Mesodermal cell (in vitro differentiated cells): ENCODE measurements at regions not wholly inside any gene's neighbourhood (a gene's known extent, or its start where the extent isn't known, plus 50 kb on each side); places are given as distances from the start of the nearest gene placed in this dataset.

Source experiments
- H3K27ac ChIP-seq: 2 replicates; pipeline ENCODE4 v1.7.0; 2013; ENCODE audit warnings: mild to moderate bottlenecking, low read depth, low read length, moderate library complexity; ENCODE audit not compliant: severe bottlenecking
- H3K36me3 ChIP-seq: 2 replicates; pipeline ENCODE4 v1.7.1; 2013; ENCODE audit warnings: mild to moderate bottlenecking, low read length, moderate library complexity; ENCODE audit not compliant: control insufficient read depth, insufficient read depth
- H3K4me1 ChIP-seq: one replicate; pipeline ENCODE4 v1.7.1; 2013; ENCODE audit warnings: mild to moderate bottlenecking, low read length; ENCODE audit not compliant: insufficient read depth, control insufficient read depth, poor library complexity, severe bottlenecking
- H3K4me3 ChIP-seq: 2 replicates; pipeline ENCODE4 v1.7.0; 2013; ENCODE audit warnings: low read length, control low read depth, mild to moderate bottlenecking; ENCODE audit not compliant: insufficient read depth, poor library complexity, severe bottlenecking; ENCODE audit errors: extremely low read depth
- H3K9me3 ChIP-seq: 2 replicates; pipeline ENCODE4 v1.7.1; 2013; ENCODE audit warnings: mild to moderate bottlenecking, low read length, moderate library complexity; ENCODE audit not compliant: control insufficient read depth
- WGBS, 2 experiments: methylation state at CpG; one replicate each; pipeline ENCODE4 v1.1.5; 2013; ENCODE audit warnings: missing lambda C conversion rate in 2 of 2; ENCODE audit not compliant: insufficient coverage in 2 of 2; 5-methylcytosine and 5-hydroxymethylcytosine counted together

GRCh38 chr18:57243624-57244179, 96.8 kb downstream of the BOD1L2 start:
- peaks cover 7% of the 10 kb centered on the region for H3K4me1 ChIP-seq
- no peaks in the 10 kb centered on the region for H3K9me3 ChIP-seq
- no peak overlapping the region for H3K27ac ChIP-seq
- no peaks in the 10 kb centered on the region for H3K36me3 ChIP-seq
- H3K4me3 ChIP-seq: no peak overlapping the region
- 95% methylated on average over 4 to 5 of the region's 8 CpGs for WGBS, 2 experiments

- 79% methylated on average over 2 of the region's 7 CpGs; no CpG with 5 or more reads in 1 of the 2 experiments for WGBS, 2 experiments
- H3K4me1 ChIP-seq: no peaks in the 10 kb centered on the region
- no peak overlapping the region for H3K4me3 ChIP-seq
- no peaks in the 10 kb centered on the region for H3K36me3 ChIP-seq
- no peak overlapping the region for H3K27ac ChIP-seq
- H3K9me3 ChIP-seq: no peaks in the 10 kb centered on the region
Measured at GRCh38 chr18:57249179-57249578, 102.3 kb downstream of the BOD1L2 start.

- 100% methylated on average over 1 of the region's 3 CpGs for WGBS, 2 experiments
- Histone ChIP-seq H3K36me3 (no peaks in the 10 kb centered on the region), H3K9me3 (no peaks in the 10 kb centered on the region), H3K4me3 (no peak overlapping the region), H3K27ac (no peak overlapping the region), H3K4me1 (no peaks in the 10 kb centered on the region)
Measured at GRCh38 chr18:57249883-57250282, 102.5 kb upstream of the ST8SIA3 start.

GRCh38 chr18:57251747-57252146, 100.6 kb upstream of the ST8SIA3 start:
- Histone ChIP-seq H3K27ac (no peak overlapping the region), H3K4me3 (no peak overlapping the region), H3K4me1 (no peaks in the 10 kb centered on the region), H3K9me3 (no peaks in the 10 kb centered on the region), H3K36me3 (no peaks in the 10 kb centered on the region)
- WGBS, 2 experiments: 88 to 100% methylated on average over 1 to 3 of the region's 3 CpGs

- no peaks in the 10 kb centered on the region for H3K4me1 ChIP-seq
- no peaks in the 10 kb centered on the region for H3K9me3 ChIP-seq
- no peak overlapping the region for H3K27ac ChIP-seq
- 88 to 95% methylated on average over 5 of the region's 9 CpGs for WGBS, 2 experiments
- H3K4me3 ChIP-seq: no peak overlapping the region
- no peaks in the 10 kb centered on the region for H3K36me3 ChIP-seq
Measured at GRCh38 chr18:57253903-57254302, 98.5 kb upstream of the ST8SIA3 start.

GRCh38 chr18:57258131-57258777, 94.1 kb upstream of the ST8SIA3 start:
- Histone ChIP-seq H3K9me3 (no peaks in the 10 kb centered on the region), H3K27ac (no peak overlapping the region), H3K4me3 (no peak overlapping the region), H3K36me3 (no peaks in the 10 kb centered on the region), H3K4me1 (no peaks in the 10 kb centered on the region)
- 77 to 100% methylated on average over 3 to 6 of the region's 6 CpGs for WGBS, 2 experiments

GRCh38 chr18:57267368-57267925, 84.9 kb upstream of the ST8SIA3 start:
- WGBS, 2 experiments: 63 to 89% methylated on average over 2 of the region's 4 CpGs
- H3K9me3 ChIP-seq: no peaks in the 10 kb centered on the region
- H3K4me3 ChIP-seq: no peak overlapping the region
- H3K27ac ChIP-seq: no peak overlapping the region
- no peaks in the 10 kb centered on the region for H3K4me1 ChIP-seq
- H3K36me3 ChIP-seq: no peaks in the 10 kb centered on the region

- H3K27ac ChIP-seq: no peak overlapping the region
Measured at GRCh38 chr18:57269756-57270155, 82.6 kb upstream of the ST8SIA3 start.

GRCh38 chr18:57270156-57270555, 82.2 kb upstream of the ST8SIA3 start:
- Histone ChIP-seq H3K36me3 (no peaks in the 10 kb centered on the region), H3K4me1 (no peaks in the 10 kb centered on the region), H3K27ac (no peak overlapping the region), H3K9me3 (no peaks in the 10 kb centered on the region), H3K4me3 (no peak overlapping the region)
- WGBS, 2 experiments: 67% methylated on average over 1 of the region's 3 CpGs; no CpG with 5 or more reads in 1 of the 2 experiments

More at GRCh38 chr18:57269756-57270155, 82.6 kb upstream of the ST8SIA3 start:
- Histone ChIP-seq H3K4me3 (no peak overlapping the region), H3K9me3 (no peaks in the 10 kb centered on the region), H3K36me3 (no peaks in the 10 kb centered on the region), H3K4me1 (no peaks in the 10 kb centered on the region)
- 100% methylated on average over 1 of the region's 3 CpGs; no CpG with 5 or more reads in 1 of the 2 experiments for WGBS, 2 experiments

- H3K9me3 ChIP-seq: no peaks in the 10 kb centered on the region
- H3K4me1 ChIP-seq: no peaks in the 10 kb centered on the region
- no peak overlapping the region for H3K27ac ChIP-seq
- WGBS, 2 experiments: 96 to 100% methylated on average over 2 of the region's 3 CpGs
- H3K4me3 ChIP-seq: no peak overlapping the region
- H3K36me3 ChIP-seq: no peaks in the 10 kb centered on the region
Measured at GRCh38 chr18:57273194-57273593, 79.2 kb upstream of the ST8SIA3 start.

- no peaks in the 10 kb centered on the region for H3K4me1 ChIP-seq
- H3K4me3 ChIP-seq: no peak overlapping the region
- WGBS, 2 experiments: 67 to 72% methylated on average over 3 of the region's 3 CpGs
- no peaks in the 10 kb centered on the region for H3K9me3 ChIP-seq
- no peak overlapping the region for H3K27ac ChIP-seq
- H3K36me3 ChIP-seq: no peaks in the 10 kb centered on the region
Measured at GRCh38 chr18:57275111-57275510, 77.2 kb upstream of the ST8SIA3 start.
